ENCODE measurements at regions not wholly inside any gene's neighbourhood (a gene's known extent, or its start where the extent isn't known, plus 50 kb on each side); places are given as distances from the start of the nearest gene placed in this dataset.

DNA sequence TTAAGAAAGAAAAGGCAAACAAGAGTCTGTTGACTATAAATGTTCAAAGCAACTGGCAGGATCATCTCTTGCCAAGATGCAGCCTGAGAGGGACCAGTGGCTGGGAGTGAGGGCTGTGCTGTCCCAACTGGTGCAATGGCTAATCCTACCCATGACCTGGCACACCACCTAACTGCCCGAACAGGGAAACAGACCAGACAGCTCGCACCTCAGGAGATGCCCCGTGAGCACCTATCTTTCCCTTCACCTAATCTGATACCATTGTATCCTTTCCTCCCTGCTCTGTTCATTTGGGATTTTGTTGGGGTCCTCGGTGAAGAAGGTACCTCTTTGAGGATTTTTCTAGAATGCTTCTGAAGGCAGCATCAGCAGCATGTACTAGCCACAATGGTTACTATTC lies 206.5 kb upstream of the MAMLD1 start:
- TF ChIP-seq POLR2AphosphoS5 (IDR thresholded peaks at IDR 0.05; ENCODE audit: insufficient read depth in 1 of 2, low read depth in 1 of 2) (no peak), POLR2A (IDR thresholded peaks at IDR 0.05) (no peak)
- TF ChIP-seq, protein P1, sequence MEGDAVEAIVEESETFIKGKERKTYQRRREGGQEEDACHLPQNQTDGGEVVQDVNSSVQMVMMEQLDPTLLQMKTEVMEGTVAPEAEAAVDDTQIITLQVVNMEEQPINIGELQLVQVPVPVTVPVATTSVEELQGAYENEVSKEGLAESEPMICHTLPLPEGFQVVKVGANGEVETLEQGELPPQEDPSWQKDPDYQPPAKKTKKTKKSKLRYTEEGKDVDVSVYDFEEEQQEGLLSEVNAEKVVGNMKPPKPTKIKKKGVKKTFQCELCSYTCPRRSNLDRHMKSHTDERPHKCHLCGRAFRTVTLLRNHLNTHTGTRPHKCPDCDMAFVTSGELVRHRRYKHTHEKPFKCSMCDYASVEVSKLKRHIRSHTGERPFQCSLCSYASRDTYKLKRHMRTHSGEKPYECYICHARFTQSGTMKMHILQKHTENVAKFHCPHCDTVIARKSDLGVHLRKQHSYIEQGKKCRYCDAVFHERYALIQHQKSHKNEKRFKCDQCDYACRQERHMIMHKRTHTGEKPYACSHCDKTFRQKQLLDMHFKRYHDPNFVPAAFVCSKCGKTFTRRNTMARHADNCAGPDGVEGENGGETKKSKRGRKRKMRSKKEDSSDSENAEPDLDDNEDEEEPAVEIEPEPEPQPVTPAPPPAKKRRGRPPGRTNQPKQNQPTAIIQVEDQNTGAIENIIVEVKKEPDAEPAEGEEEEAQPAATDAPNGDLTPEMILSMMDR (IDR thresholded peaks at IDR 0.05), result no peak
